ENCODE measurements at regions not wholly inside any gene's neighbourhood (a gene's known extent, or its start where the extent isn't known, plus 50 kb on each side); places are given as distances from the start of the nearest gene placed in this dataset.

DNA sequence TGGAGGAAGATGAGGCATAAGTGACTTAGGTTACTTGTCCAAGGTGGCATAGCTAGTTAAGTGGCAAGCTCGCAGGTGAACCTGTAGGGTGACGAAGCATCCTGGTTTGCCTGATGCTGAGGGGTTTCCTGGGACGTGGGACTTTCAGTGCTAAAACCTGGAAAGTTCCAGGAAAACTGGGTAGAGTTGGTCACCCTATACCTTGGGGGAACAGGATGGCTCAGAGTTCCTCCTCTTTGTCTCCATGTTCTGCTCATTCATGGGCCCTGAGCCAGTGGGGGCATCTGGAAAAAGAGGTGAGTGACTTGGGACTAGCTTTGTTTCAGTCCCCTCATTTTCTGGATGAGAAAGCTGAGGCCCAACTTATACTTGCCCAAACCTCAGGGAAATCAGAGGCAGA lies 268.0 kb upstream of the N4BP1 start:
- DNase-seq = no peak
- Histone ChIP-seq H2AFZ (ENCODE audit: insufficient read depth, low read depth, low read length, poor library complexity, severe bottlenecking) (no peak overlapping the region), H4K20me1 (ENCODE audit: control insufficient read depth, insufficient read depth, low read length, poor library complexity, severe bottlenecking) (no peaks in the 10 kb centered on the region), H3K4me2 (replicated peaks; ENCODE audit: low read depth, low read length, poor library complexity, severe bottlenecking) (no peak overlapping the region), H3K27me3 (replicated peaks in 1 of 4; ENCODE audit: control extremely low read depth in 1 of 4, control insufficient read depth in 3 of 4, insufficient read depth in 4 of 4, low read length in 3 of 4) (peaks cover 0 to 2% (median 0%) of the 10 kb centered on the region in 4 experiments), H3K4me3 (ENCODE audit: control extremely low read depth in 1 of 5, extremely low read depth in 1 of 5, insufficient read depth in 1 of 5, low read depth in 2 of 5, low read length in 4 of 5) (no peak overlapping the region), H3K4me1 (ENCODE audit: control insufficient read depth in 2 of 2, insufficient read depth in 2 of 2, low read length in 2 of 2) (no peaks in the 10 kb centered on the region), H3K36me3 (replicated peaks in 1 of 2; ENCODE audit: control extremely low read depth in 1 of 2, control insufficient read depth in 1 of 2, extremely low read depth in 1 of 2, insufficient read depth in 2 of 2, low read length in 1 of 2) (no peaks in the 10 kb centered on the region), H3K27ac (ENCODE audit: low read length in 2 of 2) (no peak overlapping the region), H3K79me2 (ENCODE audit: control insufficient read depth, insufficient read depth, low read length) (no peaks in the 10 kb centered on the region), H3K9me3 (ENCODE audit: control extremely low read depth in 1 of 3, control insufficient read depth in 2 of 3, insufficient read depth in 1 of 3, low read length in 2 of 3) (peaks cover 0 to 8% (median 0%) of the 10 kb centered on the region in 3 donors), H3K9ac (ENCODE audit: low read length) (no peak overlapping the region)
- WGBS (ENCODE audit: insufficient coverage) = 89% methylated on average over 3 of the region's 3 CpGs
- H3K27ac Mint-ChIP-seq = no peak overlapping the region
- H3K4me1 Mint-ChIP-seq = no peaks in the 10 kb centered on the region
- intact Hi-C loops (cut with micrococcal nuclease) = no loop called here
- TF ChIP-seq, protein P1, sequence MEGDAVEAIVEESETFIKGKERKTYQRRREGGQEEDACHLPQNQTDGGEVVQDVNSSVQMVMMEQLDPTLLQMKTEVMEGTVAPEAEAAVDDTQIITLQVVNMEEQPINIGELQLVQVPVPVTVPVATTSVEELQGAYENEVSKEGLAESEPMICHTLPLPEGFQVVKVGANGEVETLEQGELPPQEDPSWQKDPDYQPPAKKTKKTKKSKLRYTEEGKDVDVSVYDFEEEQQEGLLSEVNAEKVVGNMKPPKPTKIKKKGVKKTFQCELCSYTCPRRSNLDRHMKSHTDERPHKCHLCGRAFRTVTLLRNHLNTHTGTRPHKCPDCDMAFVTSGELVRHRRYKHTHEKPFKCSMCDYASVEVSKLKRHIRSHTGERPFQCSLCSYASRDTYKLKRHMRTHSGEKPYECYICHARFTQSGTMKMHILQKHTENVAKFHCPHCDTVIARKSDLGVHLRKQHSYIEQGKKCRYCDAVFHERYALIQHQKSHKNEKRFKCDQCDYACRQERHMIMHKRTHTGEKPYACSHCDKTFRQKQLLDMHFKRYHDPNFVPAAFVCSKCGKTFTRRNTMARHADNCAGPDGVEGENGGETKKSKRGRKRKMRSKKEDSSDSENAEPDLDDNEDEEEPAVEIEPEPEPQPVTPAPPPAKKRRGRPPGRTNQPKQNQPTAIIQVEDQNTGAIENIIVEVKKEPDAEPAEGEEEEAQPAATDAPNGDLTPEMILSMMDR (IDR thresholded peaks at IDR 0.05) = no peak
- TF ChIP-seq EZH2 (IDR thresholded peaks at IDR 0.05; ENCODE audit: borderline replicate concordance, insufficient read depth, low read depth, low read length, poor library complexity, severe bottlenecking) = no peak
- ChIA-PET CTCF (no interaction called here), POLR2A (no interaction called here)
- H3K4me3 Mint-ChIP-seq = no peak overlapping the region
- H3K9me3 Mint-ChIP-seq (ENCODE audit: insufficient read depth) = no peaks in the 10 kb centered on the region
- no peak for ATAC-seq (ENCODE audit: low read depth)
- no peaks in the 10 kb centered on the region for H3K27me3 Mint-ChIP-seq

DNA sequence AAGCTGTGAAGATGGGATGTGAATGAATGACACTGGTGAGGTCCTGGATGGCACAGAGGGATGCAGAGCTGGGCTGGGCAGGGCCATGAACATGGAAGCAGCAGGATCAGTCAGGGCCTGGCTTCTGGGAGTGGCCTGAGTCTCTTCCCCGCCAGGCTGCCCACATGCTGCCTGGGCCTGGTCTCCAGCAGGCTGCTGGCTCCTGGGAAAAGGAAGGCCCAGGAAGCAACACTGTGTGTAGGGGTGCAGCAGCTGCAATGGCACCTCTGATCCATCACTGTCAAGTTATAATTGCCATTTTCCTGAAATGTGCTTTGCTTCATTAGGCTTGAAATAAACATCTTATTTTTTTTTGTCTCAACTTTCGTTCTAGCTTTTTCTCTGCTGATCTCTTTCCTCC lies 260.2 kb upstream of the N4BP1 start:
- ChIA-PET POLR2A (no interaction called here), CTCF (no interaction called here)
- Histone ChIP-seq H3K36me3 (replicated peaks in 1 of 2; ENCODE audit: control extremely low read depth in 1 of 2, control insufficient read depth in 1 of 2, extremely low read depth in 1 of 2, insufficient read depth in 2 of 2, low read length in 1 of 2) (no peaks in the 10 kb centered on the region), H3K4me3 (ENCODE audit: control extremely low read depth in 1 of 5, extremely low read depth in 1 of 5, insufficient read depth in 1 of 5, low read depth in 2 of 5, low read length in 4 of 5) (no peak overlapping the region), H3K4me2 (replicated peaks; ENCODE audit: low read depth, low read length, poor library complexity, severe bottlenecking) (no peak overlapping the region), H4K20me1 (ENCODE audit: control insufficient read depth, insufficient read depth, low read length, poor library complexity, severe bottlenecking) (no peaks in the 10 kb centered on the region), H3K9ac (ENCODE audit: low read length) (no peak overlapping the region), H3K9me3 (ENCODE audit: control extremely low read depth in 1 of 3, control insufficient read depth in 2 of 3, insufficient read depth in 1 of 3, low read length in 2 of 3) (peaks cover 0 to 9% (median 0%) of the 10 kb centered on the region in 3 donors), H3K27me3 (replicated peaks in 1 of 4; ENCODE audit: control extremely low read depth in 1 of 4, control insufficient read depth in 3 of 4, insufficient read depth in 4 of 4, low read length in 3 of 4) (no peaks in the 10 kb centered on the region), H3K4me1 (ENCODE audit: control insufficient read depth in 2 of 2, insufficient read depth in 2 of 2, low read length in 2 of 2) (no peaks in the 10 kb centered on the region), H2AFZ (ENCODE audit: insufficient read depth, low read depth, low read length, poor library complexity, severe bottlenecking) (no peak overlapping the region), H3K27ac (ENCODE audit: low read length in 2 of 2) (no peak overlapping the region), H3K79me2 (ENCODE audit: control insufficient read depth, insufficient read depth, low read length) (no peaks in the 10 kb centered on the region)
- Mint-ChIP-seq H3K4me3 (no peak overlapping the region), H3K27ac (no peak overlapping the region), H3K9me3 (ENCODE audit: insufficient read depth) (no peaks in the 10 kb centered on the region), H3K27me3 (no peaks in the 10 kb centered on the region), H3K4me1 (no peaks in the 10 kb centered on the region)
- no peak for TF ChIP-seq EZH2 (IDR thresholded peaks at IDR 0.05; ENCODE audit: borderline replicate concordance, insufficient read depth, low read depth, low read length, poor library complexity, severe bottlenecking)
- TF ChIP-seq, protein P1 (IDR thresholded peaks at IDR 0.05) = no peak
- no peak for ATAC-seq (ENCODE audit: low read depth)
- DNase-seq = no peak
- intact Hi-C loops (cut with micrococcal nuclease) = no loop called here
- 55% methylated on average over 1 of the region's 2 CpGs for WGBS (ENCODE audit: insufficient coverage)

Measured in B cell (primary cell).